NCI-H345 (cell line): ENCODE measurements at regions not wholly inside any gene's neighbourhood (a gene's known extent, or its start where the extent isn't known, plus 50 kb on each side); places are given as distances from the start of the nearest gene placed in this dataset.
"Not testable (repeated sequence)": the region's sequence is repeated elsewhere in the genome, so short reads cannot be mapped to it uniquely, and the experiment has no call there.

Source experiments
- DNase-seq: peaks from one replicate; lab custom pipeline; 2025; lab: John Stamatoyannopoulos, UW

- DNase-seq: no peak
Observed at GRCh38 chr5:118193194-118193905, 795.0 kb downstream of the DTWD2 start.

GRCh38 chr5:118185018-118185417, 803.3 kb downstream of the DTWD2 start:
- DNase-seq: no peak

GRCh38 chr5:118176146-118176545, 812.2 kb downstream of the DTWD2 start:
- DNase-seq: no peak

GRCh38 chr5:118174671-118175070, 813.7 kb downstream of the DTWD2 start:
- no peak for DNase-seq

GRCh38 chr5:118173340-118173739, 815.0 kb downstream of the DTWD2 start:
- no peak for DNase-seq

GRCh38 chr5:118165619-118166018, 822.7 kb downstream of the DTWD2 start:
- DNase-seq: no peak

- DNase-seq: no peak
Observed at GRCh38 chr5:118156181-118156580, 832.2 kb downstream of the DTWD2 start.

- no peak for DNase-seq
Observed at GRCh38 chr5:118146824-118147223, 841.5 kb downstream of the DTWD2 start.

- DNase-seq: no peak
Observed at GRCh38 chr5:118144540-118144939, 843.8 kb downstream of the DTWD2 start.

GRCh38 chr5:118139361-118139760, 849.0 kb downstream of the DTWD2 start:
- DNase-seq: no peak

GRCh38 chr5:118126159-118126558, 862.2 kb downstream of the DTWD2 start:
- no peak for DNase-seq

- DNase-seq: no peak
Observed at GRCh38 chr5:118125687-118126086, 862.7 kb downstream of the DTWD2 start.

- no peak for DNase-seq
Observed at GRCh38 chr5:118121258-118121657, 867.1 kb downstream of the DTWD2 start.

GRCh38 chr5:118115791-118116190, 872.6 kb downstream of the DTWD2 start:
- DNase-seq: no peak

- DNase-seq: no peak
Observed at GRCh38 chr5:118111956-118112355, 876.4 kb downstream of the DTWD2 start.

- DNase-seq: not testable (repeated sequence)
Observed at GRCh38 chr5:118107246-118107645, 881.1 kb downstream of the DTWD2 start.

- DNase-seq: no peak
Observed at GRCh38 chr5:118098716-118099115, 889.6 kb downstream of the DTWD2 start.

- no peak for DNase-seq
Observed at GRCh38 chr5:118095115-118095514, 893.2 kb downstream of the DTWD2 start.

GRCh38 chr5:118088448-118088847, 899.9 kb downstream of the DTWD2 start:
- DNase-seq: no peak

- no peak for DNase-seq
Observed at GRCh38 chr5:118076490-118076889, 911.9 kb downstream of the DTWD2 start.

GRCh38 chr5:118070041-118070440, 918.3 kb downstream of the DTWD2 start:
- DNase-seq: no peak

- DNase-seq: no peak
Observed at GRCh38 chr5:118069452-118069851, 918.9 kb downstream of the DTWD2 start.

- no peak for DNase-seq
Observed at GRCh38 chr5:118068886-118069285, 919.5 kb downstream of the DTWD2 start.

GRCh38 chr5:118063836-118064235, 924.5 kb downstream of the DTWD2 start:
- not testable (repeated sequence) for DNase-seq
